ENCODE measurements at regions not wholly inside any gene's neighbourhood (a gene's known extent, or its start where the extent isn't known, plus 50 kb on each side); places are given as distances from the start of the nearest gene placed in this dataset.

DNA sequence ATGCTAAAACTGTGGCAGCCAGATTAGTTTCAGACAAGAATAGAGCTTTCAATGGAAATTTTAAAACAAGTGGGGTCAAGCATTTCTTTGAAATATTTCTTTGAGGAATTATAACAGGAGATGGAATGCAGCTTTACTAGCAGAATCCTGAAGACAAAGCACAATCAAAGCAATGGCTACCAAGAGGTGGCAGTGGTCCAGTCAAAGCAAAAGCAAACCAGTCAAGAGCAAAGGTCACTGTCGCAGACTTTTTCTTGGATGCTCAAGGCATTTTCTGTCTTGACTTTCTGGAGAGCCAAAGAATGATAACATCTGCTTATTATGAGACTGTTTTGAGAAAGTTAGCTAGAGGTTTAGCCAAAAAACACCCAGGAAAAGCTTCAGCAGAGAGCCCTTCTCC, 351.2 kb upstream of the DLGAP1 start:
- no peak for DNase-seq (ENCODE audit: low read depth)
- H3K4me3 ChIP-seq (ENCODE audit: control insufficient read depth, low read depth, low read length) = no peak overlapping the region
- TF ChIP-seq, protein P1, sequence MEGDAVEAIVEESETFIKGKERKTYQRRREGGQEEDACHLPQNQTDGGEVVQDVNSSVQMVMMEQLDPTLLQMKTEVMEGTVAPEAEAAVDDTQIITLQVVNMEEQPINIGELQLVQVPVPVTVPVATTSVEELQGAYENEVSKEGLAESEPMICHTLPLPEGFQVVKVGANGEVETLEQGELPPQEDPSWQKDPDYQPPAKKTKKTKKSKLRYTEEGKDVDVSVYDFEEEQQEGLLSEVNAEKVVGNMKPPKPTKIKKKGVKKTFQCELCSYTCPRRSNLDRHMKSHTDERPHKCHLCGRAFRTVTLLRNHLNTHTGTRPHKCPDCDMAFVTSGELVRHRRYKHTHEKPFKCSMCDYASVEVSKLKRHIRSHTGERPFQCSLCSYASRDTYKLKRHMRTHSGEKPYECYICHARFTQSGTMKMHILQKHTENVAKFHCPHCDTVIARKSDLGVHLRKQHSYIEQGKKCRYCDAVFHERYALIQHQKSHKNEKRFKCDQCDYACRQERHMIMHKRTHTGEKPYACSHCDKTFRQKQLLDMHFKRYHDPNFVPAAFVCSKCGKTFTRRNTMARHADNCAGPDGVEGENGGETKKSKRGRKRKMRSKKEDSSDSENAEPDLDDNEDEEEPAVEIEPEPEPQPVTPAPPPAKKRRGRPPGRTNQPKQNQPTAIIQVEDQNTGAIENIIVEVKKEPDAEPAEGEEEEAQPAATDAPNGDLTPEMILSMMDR (IDR thresholded peaks at IDR 0.05; ENCODE audit: control insufficient read depth, insufficient read depth, low read depth, low read length, missing control alignments) = no peak

DNA sequence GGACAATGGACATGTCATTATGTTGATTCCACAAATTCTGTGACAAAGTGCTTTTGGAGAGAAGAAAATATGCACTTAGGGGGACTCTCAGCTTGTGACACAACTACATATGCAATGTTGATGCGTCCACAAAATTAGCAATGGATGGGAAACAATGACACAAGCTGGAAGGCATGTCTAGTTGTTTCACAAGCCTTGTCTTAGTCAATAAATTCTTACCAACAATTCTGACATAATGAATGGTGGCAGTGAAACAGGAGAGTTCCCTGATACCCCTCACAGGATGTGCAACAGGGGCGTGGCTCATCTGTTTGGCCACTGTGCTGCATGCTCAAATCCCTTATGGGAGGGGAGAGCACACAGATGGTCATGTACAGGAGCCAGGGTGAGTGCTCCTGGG, 347.2 kb upstream of the DLGAP1 start:
- TF ChIP-seq, protein P1 (IDR thresholded peaks at IDR 0.05; ENCODE audit: control insufficient read depth, insufficient read depth, low read depth, low read length, missing control alignments) = no peak
- DNase-seq (ENCODE audit: low read depth) = no peak

DNA sequence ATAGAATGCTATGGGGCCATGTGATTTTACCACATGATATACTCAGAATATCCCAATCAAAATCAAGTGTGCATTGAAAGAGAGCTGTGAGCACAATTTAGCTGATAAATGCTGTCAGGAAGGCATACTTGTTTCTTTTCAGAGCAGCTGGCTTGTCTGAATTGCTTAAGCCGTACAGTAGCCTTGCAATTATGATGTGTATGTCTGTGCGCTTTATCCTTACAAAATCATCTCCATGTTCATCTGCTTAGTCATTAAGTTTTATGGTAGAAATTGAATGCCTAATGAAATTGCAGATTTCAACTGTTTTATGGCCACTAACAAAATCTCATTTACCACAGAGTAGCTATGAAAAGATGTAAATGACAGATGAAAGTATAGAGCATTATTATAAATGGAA, 346.0 kb upstream of the DLGAP1 start:
- DNase-seq (ENCODE audit: low read depth) = no peak
- H3K4me3 ChIP-seq (ENCODE audit: control insufficient read depth, low read depth, low read length) = no peak overlapping the region
- TF ChIP-seq, protein P1 (IDR thresholded peaks at IDR 0.05; ENCODE audit: control insufficient read depth, insufficient read depth, low read depth, low read length, missing control alignments) = no peak

More for the DNA sequence above, 347.2 kb upstream of the DLGAP1 start:
- no peak overlapping the region for H3K4me3 ChIP-seq (ENCODE audit: control insufficient read depth, low read depth, low read length)

DNA sequence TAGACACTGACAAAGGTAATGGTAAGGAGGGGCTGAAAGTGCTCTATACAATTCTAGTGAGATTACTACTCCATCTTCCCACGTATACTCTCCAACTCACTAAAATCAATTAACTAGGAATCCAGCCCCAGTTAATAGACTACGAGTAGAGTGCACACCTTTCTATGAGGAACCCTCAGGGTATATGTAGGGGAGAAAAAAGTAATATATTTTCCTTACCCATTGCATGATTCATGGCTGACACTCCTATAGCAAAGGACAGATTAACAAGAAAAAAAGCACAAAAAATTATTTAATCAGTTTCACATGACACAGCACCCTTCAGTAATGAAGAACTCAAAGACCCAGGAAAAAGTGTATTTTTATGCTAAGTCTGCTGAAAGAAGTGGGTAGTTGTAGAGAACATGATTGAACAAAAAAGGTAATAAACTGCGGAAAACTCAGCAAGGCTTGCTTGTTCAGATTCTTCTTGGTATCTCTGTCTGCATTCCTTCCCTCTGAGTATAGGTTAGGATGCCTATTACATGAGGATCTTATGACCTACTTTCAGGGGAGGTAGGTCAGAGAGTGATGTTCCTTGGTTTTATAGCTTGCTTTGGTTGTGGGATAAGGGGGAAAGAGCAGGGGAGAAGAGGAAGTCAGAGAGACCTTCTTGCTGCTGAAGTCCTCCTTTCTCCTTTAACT, 342.0 kb upstream of the DLGAP1 start:
- TF ChIP-seq, protein P1 (IDR thresholded peaks at IDR 0.05; ENCODE audit: control insufficient read depth, insufficient read depth, low read depth, low read length, missing control alignments) = no peak
- no peak for DNase-seq (ENCODE audit: low read depth)
- H3K4me3 ChIP-seq (ENCODE audit: control insufficient read depth, low read depth, low read length) = no peak overlapping the region

DNA sequence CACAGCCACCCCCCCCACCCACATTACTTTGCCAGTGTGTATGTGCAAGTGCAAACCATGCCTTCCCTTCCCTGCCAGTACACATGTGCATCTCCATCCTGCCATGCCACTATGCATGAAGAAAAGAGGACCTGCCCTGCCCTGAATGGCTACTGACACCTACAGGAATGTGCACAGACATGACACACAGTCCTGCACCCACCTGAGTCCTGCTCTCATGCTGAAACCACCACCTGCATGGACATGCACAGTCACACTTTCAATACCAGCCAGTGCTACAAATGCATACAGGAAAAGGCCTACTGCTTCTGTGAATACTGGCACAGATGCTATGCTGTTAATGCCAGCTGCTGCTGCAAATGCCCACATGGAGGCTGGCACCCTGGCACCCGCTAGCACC, 334.4 kb upstream of the DLGAP1 start:
- no peak overlapping the region for H3K4me3 ChIP-seq (ENCODE audit: control insufficient read depth, low read depth, low read length)
- DNase-seq (ENCODE audit: low read depth) = no peak
- TF ChIP-seq, protein P1 (IDR thresholded peaks at IDR 0.05; ENCODE audit: control insufficient read depth, insufficient read depth, low read depth, low read length, missing control alignments) = no peak

DNA sequence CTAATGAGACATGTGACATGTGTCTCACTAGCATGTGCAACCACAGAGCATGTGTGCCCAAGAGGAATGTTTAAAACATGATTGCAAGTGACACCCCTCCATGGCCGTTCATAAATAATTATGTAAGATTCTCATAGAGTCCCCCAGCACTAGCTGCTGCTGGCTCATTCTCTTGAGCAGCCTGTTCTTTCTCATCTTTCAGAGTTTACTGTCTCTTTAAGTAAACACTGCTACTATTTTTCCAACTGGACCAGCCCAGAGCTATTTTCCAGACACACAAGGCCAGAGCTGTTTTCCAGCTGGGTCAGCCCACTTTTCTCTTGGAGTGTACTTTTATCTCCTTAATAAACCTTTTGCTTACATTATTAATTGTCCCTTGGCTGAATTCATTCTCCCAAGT, 326.8 kb upstream of the DLGAP1 start:
- TF ChIP-seq, protein P1 (IDR thresholded peaks at IDR 0.05; ENCODE audit: control insufficient read depth, insufficient read depth, low read depth, low read length, missing control alignments) = no peak
- no peak overlapping the region for H3K4me3 ChIP-seq (ENCODE audit: control insufficient read depth, low read depth, low read length)
- DNase-seq (ENCODE audit: low read depth) = no peak
